GM12878 (cell line): ENCODE measurements at regions not wholly inside any gene's neighbourhood (a gene's known extent, or its start where the extent isn't known, plus 50 kb on each side); places are given as distances from the start of the nearest gene placed in this dataset.

ENCODE experiments used
- ATAC-seq: fragments of 200-7000 bp; cut with Tn5 transposase; 3 replicates; pipeline ENCODE4 v1.9.1; 2020; ENCODE audit warnings: mild to moderate bottlenecking, moderate library complexity
- BruUV-seq: library from RNA; stranded (reverse); fragments of 400-500 nt; replicated peaks from 2 replicates; lab custom pipeline; 2021; lab: Mats Ljungman, UMichigan
- CTCF ChIA-PET: fragments of 300-600 bp; sonication (Branson Sonifier 250); formaldehyde crosslinking; extraction: SDS; loops from one replicate; lab custom pipeline; 2021; ENCODE audit warnings: inconsistent platforms; lab: Yijun Ruan, JAX
- POLR2A ChIA-PET: fragments of 350-600 bp; formaldehyde crosslinking; extraction: SDS; loops from one replicate; lab custom pipeline; 2021; ENCODE audit warnings: inconsistent platforms; lab: Charles Lee
- RAD21 ChIA-PET: fragments of 300-600 bp; sonication (Branson Sonifier 250); formaldehyde crosslinking; loops from one replicate; lab custom pipeline; 2023; ENCODE audit warnings: antibody characterized with exemption; ENCODE audit not compliant: unreplicated experiment; lab: Charles Lee
- SMC1A ChIA-PET: fragments of 300-600 bp; sonication (Branson Sonifier 250); formaldehyde crosslinking; loops from one replicate; lab custom pipeline; 2023; ENCODE audit not compliant: unreplicated experiment, uncharacterized antibody; lab: Charles Lee
- DNase-seq: peaks from one replicate; pipeline ENCODE4 v3.0.0-alpha.2; 2011; ENCODE audit warnings: low read depth, low spot score
- FAIRE-seq: peaks from 3 replicates; lab custom pipeline; 2011; peaks lifted over from hg19 to GRCh38; lab: Jason Lieb, UNC
- H2AFZ ChIP-seq: 2 replicates; pipeline ENCODE4 v1.6.0; 2011; ENCODE audit warnings: low read depth, low read length, control low read depth; ENCODE audit not compliant: control insufficient read depth
- H3K27ac ChIP-seq: 2 replicates; pipeline ENCODE4 v1.5.1; 2011; ENCODE audit warnings: control low read depth; ENCODE audit not compliant: control insufficient read depth, insufficient read depth
- H3K27me3 ChIP-seq, 2 experiments: replicated peaks in 1 of 2; 2 replicates each; pipeline versions ENCODE4 v1.6.0 to v1.6.1; 2011; ENCODE audit warnings: low read length in 1 of 2; ENCODE audit not compliant: control insufficient read depth in 2 of 2, insufficient read depth in 2 of 2
- H3K36me3 ChIP-seq, 2 experiments: 2 replicates each; pipeline ENCODE4 v1.5.1; 2011; ENCODE audit warnings: low read length in 1 of 2; ENCODE audit not compliant: control insufficient read depth in 2 of 2, insufficient read depth in 2 of 2
- H3K4me1 ChIP-seq: 2 replicates; pipeline ENCODE4 v1.6.1; 2011; ENCODE audit warnings: mild to moderate bottlenecking, low read length, moderate library complexity, mixed read lengths; ENCODE audit not compliant: control insufficient read depth, insufficient read depth
- H3K4me2 ChIP-seq: 2 replicates; pipeline ENCODE4 v1.6.0; 2011; ENCODE audit warnings: control low read depth; ENCODE audit not compliant: control insufficient read depth, insufficient read depth
- H3K4me3 ChIP-seq: fragments of 200-600 bp; sonication (generic); 2 replicates; pipeline ENCODE4 v1.5.1; 2016
- H3K79me2 ChIP-seq: 2 replicates; pipeline ENCODE4 v1.6.0; 2011; ENCODE audit warnings: low read length; ENCODE audit not compliant: control insufficient read depth, insufficient read depth
- H3K9ac ChIP-seq: 2 replicates; pipeline ENCODE4 v1.8.0; 2011; ENCODE audit warnings: low read length, control low read depth, mixed read lengths; ENCODE audit not compliant: control insufficient read depth, insufficient read depth
- H3K9me3 ChIP-seq: replicated peaks from 3 replicates; pipeline ENCODE4 v1.5.1; 2011; ENCODE audit warnings: mild to moderate bottlenecking, low read length; ENCODE audit not compliant: control insufficient read depth, insufficient read depth
- H4K20me1 ChIP-seq: 2 replicates; pipeline ENCODE4 v1.6.0; 2011; ENCODE audit not compliant: control insufficient read depth, insufficient read depth
- ASH2L ChIP-seq: fragments of 300-600, 200-600 bp; sonication (generic); IDR thresholded peaks from 2 replicates; pipeline ENCODE4 v1.6.1; 2017; ENCODE audit warnings: low read depth, mild to moderate bottlenecking, borderline replicate concordance
- E2F4 ChIP-seq: IDR thresholded peaks from 2 replicates; pipeline ENCODE4 v1.6.1; 2012; ENCODE audit warnings: low read depth, low read length, improper control_type of control experiment
- EGR1 ChIP-seq, 2 experiments: IDR thresholded peaks; 1 replicate in 1 of 2; 2 replicates in 1 of 2; pipeline ENCODE4 v1.6.1; 2011 to 2012; ENCODE audit warnings: low read depth in 2 of 2, low read length in 2 of 2, borderline replicate concordance in 1 of 2, mild to moderate bottlenecking in 1 of 2, moderate library complexity in 1 of 2
- FOS ChIP-seq: IDR thresholded peaks from 3 replicates; pipeline ENCODE4 v1.6.1; 2011; ENCODE audit warnings: borderline replicate concordance; ENCODE audit not compliant: insufficient read length; ENCODE audit errors: extremely low read depth
- MXI1 ChIP-seq: fragments of 150-350 bp; IDR thresholded peaks from 2 replicates; pipeline ENCODE4 v1.6.1; 2011; ENCODE audit warnings: low read depth, mild to moderate bottlenecking, inconsistent platforms, low read length, improper control_type of control experiment
- NBN ChIP-seq: fragments of 450-650 bp; IDR thresholded peaks from 2 replicates; pipeline ENCODE4 v1.6.1; 2016
- NFIC ChIP-seq: IDR thresholded peaks from 2 replicates; pipeline ENCODE4 v1.6.1; 2012; ENCODE audit warnings: low read depth, mild to moderate bottlenecking, inconsistent platforms, low read length, moderate library complexity
- PAX8 ChIP-seq: fragments of 450-650 bp; IDR thresholded peaks from 2 replicates; pipeline ENCODE4 v1.6.1; 2017; ENCODE audit warnings: mild to moderate bottlenecking, moderate library complexity
- RBBP5 ChIP-seq: fragments of 200-600 bp; sonication (generic); conservative IDR thresholded peaks from 2 replicates; pipeline ENCODE4 v1.6.1; 2016
- RELA ChIP-seq: fragments of 450-650 bp; IDR thresholded peaks from 2 replicates; pipeline ENCODE4 v1.8.0; 2014; ENCODE audit warnings: borderline replicate concordance; ENCODE audit not compliant: partially characterized antibody
- TAF1 ChIP-seq: IDR thresholded peaks from 2 replicates; pipeline ENCODE4 v1.6.1; 2011; ENCODE audit warnings: mild to moderate bottlenecking, low read depth, low read length, borderline replicate concordance
- TCF3 ChIP-seq: IDR thresholded peaks from 2 replicates; pipeline ENCODE4 v1.6.1; 2012; ENCODE audit warnings: low read depth, mild to moderate bottlenecking, low read length, borderline replicate concordance; ENCODE audit not compliant: insufficient read depth
- WGBS: methylation state at CpG from one replicate; pipeline ENCODE4 v1.1.6; 2016; ENCODE audit warnings: low lambda C conversion rate; ENCODE audit not compliant: insufficient replicate concordance, insufficient coverage; ENCODE audit errors: missing lambda C conversion rate; 5-methylcytosine and 5-hydroxymethylcytosine counted together
- in situ Hi-C: fragments of 300-500 bp; cut with MboI; formaldehyde crosslinking; loops from 9 replicates; pipeline ENCODE4 v1.14.3; 2018; ENCODE audit warnings: mixed read lengths
- intact Hi-C: fragments of 100-400 bp; cut with micrococcal nuclease; formaldehyde crosslinking; loops from one replicate; pipeline ENCODE4 v1.14.2; 2022; ENCODE audit not compliant: unreplicated experiment

DNA sequence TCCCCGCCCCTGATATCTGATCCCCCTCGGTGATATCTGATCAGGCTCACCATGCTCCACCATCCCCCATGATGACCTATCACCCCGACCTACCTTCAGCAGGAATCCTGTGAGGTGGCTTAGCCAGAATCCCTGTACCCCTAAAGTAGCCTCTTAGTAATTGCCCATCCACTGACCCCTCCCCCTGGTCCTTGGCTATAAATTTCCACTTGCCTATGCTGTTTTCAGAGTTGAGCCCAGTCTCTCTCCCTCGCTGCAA, 177.5 kb upstream of the GGTLC1 start:
- 13% methylated on average over 4 of the region's 4 CpGs for WGBS
- ChIA-PET SMC1A (no interaction called here), RAD21 (no interaction called here), POLR2A (no interaction called here), CTCF (no interaction called here)
- ATAC-seq = no peak
- no peaks in the 10 kb centered on the region for H3K36me3 ChIP-seq
- no peak overlapping the region for H2AFZ ChIP-seq
- no peaks in the 10 kb centered on the region for H3K27me3 ChIP-seq
- in situ Hi-C loops = no loop called here
- no peak overlapping the region for H3K4me3 ChIP-seq
- intact Hi-C loops = no loop called here
- H3K9me3 ChIP-seq = no peaks in the 10 kb centered on the region
- no peaks in the 10 kb centered on the region for H3K79me2 ChIP-seq
- no peak overlapping the region for H3K4me2 ChIP-seq
- H3K27ac ChIP-seq = no peak overlapping the region
- FAIRE-seq = no peak
- no TSS peak for BruUV-seq
- DNase-seq = no peak
- no peaks in the 10 kb centered on the region for H3K4me1 ChIP-seq
- TF ChIP-seq NBN (no peak), TAF1 (no peak), EGR1 (IDR thresholded peaks at IDR 0.05; ENCODE audit: borderline replicate concordance in 1 of 2, low read depth in 2 of 2, low read length in 2 of 2) (no peak), PAX8 (no peak), MXI1 (no peak), RBBP5 (no peak), RELA (no peak), NFIC (no peak), TCF3 (no peak)
- no peaks in the 10 kb centered on the region for H4K20me1 ChIP-seq
- no peak overlapping the region for H3K9ac ChIP-seq

GRCh38 chr20:24165301-24166122, 176.9 kb upstream of the GGTLC1 start:
- CTCF ChIA-PET = no interaction called here
- 53% methylated on average over 6 of the region's 6 CpGs for WGBS

More at GRCh38 chr20:24165301-24166122, 176.9 kb upstream of the GGTLC1 start:
- Histone ChIP-seq H3K4me3 (no peak overlapping the region), H2AFZ (no peak overlapping the region), H3K79me2 (no peaks in the 10 kb centered on the region), H3K9me3 (no peaks in the 10 kb centered on the region), H3K27ac (no peak overlapping the region), H3K9ac (no peak overlapping the region), H4K20me1 (no peaks in the 10 kb centered on the region), H3K4me1 (no peaks in the 10 kb centered on the region), H3K27me3 (no peaks in the 10 kb centered on the region), H3K4me2 (no peak overlapping the region), H3K36me3 (no peaks in the 10 kb centered on the region)
- intact Hi-C loops = no loop called here
- no peak for FAIRE-seq
- ChIA-PET POLR2A (no interaction called here), RAD21 (no interaction called here), SMC1A (no interaction called here)
- TF ChIP-seq ASH2L (no peak), FOS (no peak), E2F4 (no peak), TAF1 (no peak)
- BruUV-seq = no TSS peak
- no peak for ATAC-seq
- no peak for DNase-seq
- in situ Hi-C loops = no loop called here
